ENCODE measurements at regions not wholly inside any gene's neighbourhood (a gene's known extent, or its start where the extent isn't known, plus 50 kb on each side); places are given as distances from the start of the nearest gene placed in this dataset.

DNA sequence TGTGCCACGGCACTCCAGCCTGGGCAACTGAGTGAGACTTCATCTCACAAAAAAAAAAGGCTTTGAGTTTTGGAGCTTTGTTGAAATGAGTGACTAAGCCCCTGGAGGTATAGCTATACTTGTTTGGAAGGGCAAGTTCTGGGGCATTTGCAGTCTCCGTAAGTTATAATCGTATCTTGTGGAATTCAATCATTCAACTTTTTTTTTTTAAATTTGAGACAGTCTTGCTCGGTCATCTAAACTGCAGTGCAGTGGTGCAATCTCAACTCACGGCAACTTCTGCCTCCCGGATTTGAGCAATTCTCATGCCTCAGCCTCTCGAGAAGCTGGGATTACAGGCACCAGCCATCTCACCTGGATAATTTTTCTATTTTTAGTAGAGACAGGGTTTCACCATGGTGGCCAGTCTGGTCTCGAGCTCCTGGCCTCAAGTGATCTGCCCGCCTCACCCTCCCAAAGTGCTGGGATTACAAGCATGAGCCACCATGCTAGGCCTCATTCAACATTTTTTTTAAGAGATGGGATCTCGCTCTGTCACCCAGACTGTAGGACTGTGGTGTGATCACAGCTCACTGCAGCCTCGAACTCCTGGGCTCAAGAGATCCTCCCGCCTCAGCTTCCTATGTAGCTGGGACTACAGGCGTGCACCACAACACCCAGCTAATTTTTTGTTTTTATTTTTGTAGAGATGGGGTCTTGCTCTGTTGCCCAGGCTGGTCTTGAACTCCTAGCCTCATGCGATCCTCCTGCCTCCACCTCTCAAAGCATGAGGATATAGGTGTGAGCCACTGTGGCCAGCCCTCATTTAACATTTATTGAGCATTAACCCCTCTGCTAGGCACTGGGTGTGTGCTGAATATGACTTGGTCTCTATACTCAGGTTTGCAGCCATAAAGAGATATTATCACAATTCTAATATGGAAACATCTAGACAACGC is 133.7 kb upstream of the MAP1LC3B2 start:
- intact Hi-C loops (cut with micrococcal nuclease), result no loop called here
- H3K36me3 Mint-ChIP-seq (ENCODE audit: low read depth), result no peaks in the 10 kb centered on the region
- no peak overlapping the region for H3K4me3 Mint-ChIP-seq (ENCODE audit: low read depth)
- DNase-seq (ENCODE audit: low spot score), result no peak
- H3K9me3 Mint-ChIP-seq, result peaks cover 6% of the 10 kb centered on the region
- H3K4me1 Mint-ChIP-seq (ENCODE audit: low read depth), result no peaks in the 10 kb centered on the region
- H3K27me3 Mint-ChIP-seq (ENCODE audit: low read depth), result peaks cover 6% of the 10 kb centered on the region
- no peak overlapping the region for H3K27ac Mint-ChIP-seq

GRCh38 chr12:116426391-116427136 is 132.6 kb upstream of the MAP1LC3B2 start:
- Mint-ChIP-seq H3K27ac (no peak overlapping the region), H3K36me3 (ENCODE audit: low read depth) (no peaks in the 10 kb centered on the region), H3K27me3 (ENCODE audit: low read depth) (peaks cover 6% of the 10 kb centered on the region), H3K9me3 (peaks cover 6% of the 10 kb centered on the region), H3K4me3 (ENCODE audit: low read depth) (no peak overlapping the region), H3K4me1 (ENCODE audit: low read depth) (no peaks in the 10 kb centered on the region)
- no peak for DNase-seq (ENCODE audit: low spot score)
- intact Hi-C loops (cut with micrococcal nuclease), result no loop called here

DNA sequence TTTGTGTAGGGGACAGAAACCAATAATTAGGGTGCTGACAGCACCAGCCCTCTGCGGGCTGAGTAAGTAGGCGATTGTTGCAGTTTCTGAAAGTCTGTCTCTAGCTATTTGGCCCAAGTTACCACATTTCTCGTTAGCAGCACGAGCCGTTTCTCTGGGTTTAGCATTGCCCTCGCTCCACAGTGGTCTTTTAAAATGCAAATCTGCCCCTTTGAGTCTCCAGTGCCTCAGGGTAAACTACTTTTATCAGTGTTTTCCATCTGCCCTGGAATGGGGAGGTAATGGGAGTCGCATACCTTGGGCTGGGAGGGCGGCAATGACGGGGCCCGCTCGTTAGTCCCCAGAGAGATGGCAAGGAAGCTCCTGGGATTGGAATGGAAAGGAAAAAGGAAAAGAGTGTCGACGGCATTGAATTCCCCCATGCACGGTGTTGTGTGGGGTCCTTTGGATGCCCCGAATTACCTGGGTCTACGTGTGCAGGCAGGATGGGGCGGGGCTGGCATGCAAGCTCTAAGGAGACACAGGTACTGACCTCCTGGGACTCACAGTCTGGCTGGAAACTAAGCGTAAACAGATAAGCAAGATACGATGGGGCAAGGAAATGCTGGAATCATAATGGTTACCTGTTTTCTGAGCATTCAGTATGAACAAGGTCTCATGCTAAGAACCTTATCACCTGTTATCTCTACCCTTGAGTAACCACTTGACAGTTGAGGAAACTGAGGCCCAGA is 131.8 kb upstream of the MAP1LC3B2 start:
- intact Hi-C loops (cut with micrococcal nuclease), result no loop called here
- H3K27me3 Mint-ChIP-seq (ENCODE audit: low read depth), result peaks cover 3% of the 10 kb centered on the region
- no peak overlapping the region for H3K27ac Mint-ChIP-seq
- no peaks in the 10 kb centered on the region for H3K9me3 Mint-ChIP-seq
- DNase-seq (ENCODE audit: low spot score), result no peak
- no peak overlapping the region for H3K4me3 Mint-ChIP-seq (ENCODE audit: low read depth)
- no peaks in the 10 kb centered on the region for H3K36me3 Mint-ChIP-seq (ENCODE audit: low read depth)
- no peaks in the 10 kb centered on the region for H3K4me1 Mint-ChIP-seq (ENCODE audit: low read depth)

DNA sequence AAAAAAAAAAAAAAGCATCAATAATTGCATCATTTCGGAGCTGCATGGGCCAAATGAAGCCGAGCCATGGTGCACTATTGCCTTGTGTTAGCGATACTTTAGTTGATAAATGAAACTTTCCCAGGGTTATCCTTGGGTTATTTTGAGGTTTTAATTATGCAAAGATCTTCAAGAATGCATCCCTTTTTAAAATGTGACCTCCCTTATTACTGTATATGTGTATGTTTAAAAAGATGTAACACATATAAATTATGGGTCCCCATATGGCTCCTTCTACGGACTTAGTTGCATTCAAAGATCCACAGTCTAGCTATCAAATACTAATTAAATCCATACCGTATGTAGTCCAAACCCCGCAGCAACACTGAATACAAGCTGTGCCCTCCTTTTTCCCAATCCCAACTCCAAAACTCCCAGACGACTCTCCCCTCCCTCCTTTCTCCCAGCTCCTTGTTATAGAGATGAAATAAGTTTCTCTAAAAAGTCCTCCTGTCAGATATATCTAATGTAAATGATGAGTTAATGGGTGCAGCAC is 129.3 kb upstream of the MAP1LC3B2 start:
- Mint-ChIP-seq H3K36me3 (ENCODE audit: low read depth) (no peaks in the 10 kb centered on the region), H3K4me3 (ENCODE audit: low read depth) (no peak overlapping the region), H3K9me3 (no peaks in the 10 kb centered on the region), H3K4me1 (ENCODE audit: low read depth) (no peaks in the 10 kb centered on the region), H3K27ac (no peak overlapping the region), H3K27me3 (ENCODE audit: low read depth) (peaks cover 3% of the 10 kb centered on the region)
- intact Hi-C loops (cut with micrococcal nuclease), result no loop called here
- no peak for DNase-seq (ENCODE audit: low spot score)

- no peak for DNase-seq (ENCODE audit: low spot score)
- intact Hi-C loops (cut with micrococcal nuclease), result no loop called here
- Mint-ChIP-seq H3K36me3 (ENCODE audit: low read depth) (no peaks in the 10 kb centered on the region), H3K9me3 (no peaks in the 10 kb centered on the region), H3K4me3 (ENCODE audit: low read depth) (no peak overlapping the region), H3K27ac (no peak overlapping the region), H3K4me1 (ENCODE audit: low read depth) (no peaks in the 10 kb centered on the region), H3K27me3 (ENCODE audit: low read depth) (peaks cover 3% of the 10 kb centered on the region)
Observed at GRCh38 chr12:116430911-116431565, 128.1 kb upstream of the MAP1LC3B2 start.

DNA sequence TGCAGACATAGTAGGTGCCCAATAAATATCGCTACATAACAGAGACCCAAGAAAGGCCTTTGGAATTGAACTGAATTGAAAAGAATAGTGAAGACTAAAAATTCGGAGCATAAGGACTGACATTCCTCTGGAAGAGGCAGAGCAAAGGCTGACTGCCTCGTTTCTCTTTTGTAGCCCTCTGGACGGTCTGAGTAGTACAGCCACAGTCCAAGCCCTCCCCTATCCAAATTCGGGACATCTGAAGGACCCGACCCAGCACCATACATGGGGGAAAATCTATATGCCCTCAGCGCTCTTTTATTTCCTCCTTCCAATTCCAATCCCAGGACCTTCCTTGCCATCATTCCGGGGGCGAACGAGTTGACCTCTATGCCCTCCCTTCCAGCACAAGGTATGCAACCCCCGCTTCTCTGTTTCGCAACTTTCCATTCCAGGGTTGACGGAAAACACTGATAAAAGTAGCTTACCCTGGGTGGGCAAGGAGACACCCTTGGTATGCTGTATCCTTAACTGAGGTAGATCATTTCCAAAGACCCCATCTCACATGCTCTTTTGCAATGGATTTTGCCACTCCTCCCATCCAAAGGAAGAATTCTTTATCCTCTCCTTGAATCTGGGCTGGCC is 127.4 kb upstream of the MAP1LC3B2 start:
- Mint-ChIP-seq H3K4me3 (ENCODE audit: low read depth) (no peak overlapping the region), H3K27ac (no peak overlapping the region), H3K9me3 (no peaks in the 10 kb centered on the region), H3K27me3 (ENCODE audit: low read depth) (peaks cover 3% of the 10 kb centered on the region), H3K4me1 (ENCODE audit: low read depth) (no peaks in the 10 kb centered on the region), H3K36me3 (ENCODE audit: low read depth) (no peaks in the 10 kb centered on the region)
- no peak for DNase-seq (ENCODE audit: low spot score)
- intact Hi-C loops (cut with micrococcal nuclease), result no loop called here

DNA sequence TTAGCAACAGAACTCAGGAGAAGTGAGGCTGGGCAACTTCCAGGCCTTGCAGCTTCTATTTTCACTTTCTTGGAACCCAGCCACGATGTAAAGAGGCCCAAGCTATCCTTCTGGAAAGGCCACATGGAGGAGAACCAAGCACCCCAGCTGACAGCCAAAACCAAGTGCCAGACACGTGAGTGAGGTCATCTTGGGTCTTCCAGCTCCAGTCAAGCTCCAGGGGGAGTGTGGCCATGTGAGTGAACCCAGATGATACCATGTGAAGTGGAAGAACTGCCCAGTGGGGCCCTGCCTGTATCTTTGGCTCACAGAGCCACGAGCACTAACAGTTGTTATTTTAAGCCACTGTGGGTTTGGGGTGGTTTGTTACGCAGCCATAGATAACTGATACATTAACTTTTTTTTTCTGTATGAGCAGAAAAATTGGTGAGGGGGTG is 126.8 kb upstream of the MAP1LC3B2 start:
- Mint-ChIP-seq H3K27me3 (ENCODE audit: low read depth) (peaks cover 3% of the 10 kb centered on the region), H3K27ac (no peak overlapping the region), H3K36me3 (ENCODE audit: low read depth) (no peaks in the 10 kb centered on the region), H3K4me3 (ENCODE audit: low read depth) (no peak overlapping the region), H3K9me3 (no peaks in the 10 kb centered on the region), H3K4me1 (ENCODE audit: low read depth) (no peaks in the 10 kb centered on the region)
- DNase-seq (ENCODE audit: low spot score), result no peak
- intact Hi-C loops (cut with micrococcal nuclease), result no loop called here

GRCh38 chr12:116433249-116433648 is 125.9 kb upstream of the MAP1LC3B2 start:
- Mint-ChIP-seq H3K27ac (no peak overlapping the region), H3K36me3 (ENCODE audit: low read depth) (no peaks in the 10 kb centered on the region), H3K9me3 (no peaks in the 10 kb centered on the region), H3K4me1 (ENCODE audit: low read depth) (no peaks in the 10 kb centered on the region), H3K4me3 (ENCODE audit: low read depth) (no peak overlapping the region), H3K27me3 (ENCODE audit: low read depth) (peaks cover 3% of the 10 kb centered on the region)
- intact Hi-C loops (cut with micrococcal nuclease), result no loop called here
- DNase-seq (ENCODE audit: low spot score), result no peak

DNA sequence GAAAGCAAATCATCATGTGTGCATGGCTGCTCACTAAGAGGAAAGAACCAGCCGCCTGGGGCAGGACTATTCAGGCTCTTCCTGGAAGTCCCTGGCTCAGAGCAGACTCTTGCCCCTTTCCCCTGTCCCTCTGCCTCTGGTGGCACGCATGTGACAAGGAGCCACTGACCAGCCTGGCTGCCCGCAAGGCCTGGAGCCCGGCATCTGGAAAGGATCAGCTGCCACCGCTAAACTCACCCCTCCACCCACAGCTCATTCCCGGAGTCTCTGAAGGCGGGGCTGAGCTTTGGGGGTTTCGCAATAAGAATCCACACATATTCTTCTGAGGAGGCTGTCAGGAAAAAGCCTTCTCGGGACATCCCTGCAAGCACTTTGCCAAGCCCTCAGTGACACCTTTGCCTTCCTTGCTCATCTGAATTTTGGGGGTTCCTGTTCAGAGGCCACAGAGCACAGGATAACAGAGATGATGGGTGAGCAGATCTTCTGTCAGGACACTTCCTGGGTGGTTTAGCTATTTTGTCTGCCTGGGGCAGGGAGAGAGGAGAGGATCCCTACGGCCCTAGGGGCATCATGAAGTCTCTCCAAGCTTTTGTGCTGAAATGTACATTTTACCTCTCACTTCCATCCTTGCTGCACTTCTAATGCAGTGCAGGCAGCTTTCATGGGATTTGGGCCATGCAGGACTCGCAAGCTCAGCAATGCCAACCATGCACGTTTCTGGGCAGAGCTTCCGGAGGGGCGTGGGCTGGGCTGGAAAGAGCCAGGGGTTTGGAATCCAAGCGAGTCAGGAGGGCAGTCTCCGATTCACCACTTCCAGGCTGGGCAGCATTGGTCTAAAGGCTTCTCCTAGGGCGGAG is 124.8 kb upstream of the MAP1LC3B2 start:
- intact Hi-C loops (cut with micrococcal nuclease), result no loop called here
- Mint-ChIP-seq H3K4me1 (ENCODE audit: low read depth) (no peaks in the 10 kb centered on the region), H3K9me3 (no peaks in the 10 kb centered on the region), H3K4me3 (ENCODE audit: low read depth) (no peak overlapping the region), H3K27ac (no peak overlapping the region), H3K36me3 (ENCODE audit: low read depth) (no peaks in the 10 kb centered on the region), H3K27me3 (ENCODE audit: low read depth) (peaks cover 3% of the 10 kb centered on the region)
- DNase-seq (ENCODE audit: low spot score), result no peak

GRCh38 chr12:116435984-116436383 is 123.2 kb upstream of the MAP1LC3B2 start:
- no peak overlapping the region for H3K27ac Mint-ChIP-seq
- H3K36me3 Mint-ChIP-seq (ENCODE audit: low read depth), result no peaks in the 10 kb centered on the region
- H3K4me1 Mint-ChIP-seq (ENCODE audit: low read depth), result no peaks in the 10 kb centered on the region
- no peaks in the 10 kb centered on the region for H3K9me3 Mint-ChIP-seq
- intact Hi-C loops (cut with micrococcal nuclease), result no loop called here
- H3K27me3 Mint-ChIP-seq (ENCODE audit: low read depth), result no peaks in the 10 kb centered on the region
- DNase-seq (ENCODE audit: low spot score), result no peak
- no peak overlapping the region for H3K4me3 Mint-ChIP-seq (ENCODE audit: low read depth)

- DNase-seq (ENCODE audit: low spot score), result no peak
Observed at GRCh38 chr12:116436561-116437249, 122.5 kb upstream of the MAP1LC3B2 start.

More at GRCh38 chr12:116436561-116437249, 122.5 kb upstream of the MAP1LC3B2 start:
- Mint-ChIP-seq H3K36me3 (ENCODE audit: low read depth) (no peaks in the 10 kb centered on the region), H3K4me3 (ENCODE audit: low read depth) (no peak overlapping the region), H3K4me1 (ENCODE audit: low read depth) (no peaks in the 10 kb centered on the region), H3K9me3 (no peaks in the 10 kb centered on the region), H3K27ac (no peak overlapping the region), H3K27me3 (ENCODE audit: low read depth) (no peaks in the 10 kb centered on the region)
- intact Hi-C loops (cut with micrococcal nuclease), result no loop called here

All from activated T-helper 2 cell treated with anti-CD3 and anti-CD28 coated beads, Interferon-gamma antibody, Interleukin-2, Interleukin-4, amounts not matched to agents 10 μg/mL and 5 μg/mL and 100 μg/mL, durations not matched to agents 14 hours and 24 hours and 36 hours (primary cell).